Activated CD4-positive, CD25-positive, alpha-beta regulatory T cell treated with anti-CD3 and anti-CD28 coated beads, Interleukin-2, amount 50 U/mL, for 24 hours (primary cell): ENCODE measurements at regions not wholly inside any gene's neighbourhood (a gene's known extent, or its start where the extent isn't known, plus 50 kb on each side); places are given as distances from the start of the nearest gene placed in this dataset.

ENCODE experiments used
- ATAC-seq, 2 donors: fragments of 150-1000 bp; cut with Tn5 transposase; one replicate each; pipeline ENCODE4 v1.10.0; 2021; ENCODE audit warnings: mild to moderate bottlenecking in 1 of 2, moderate library complexity in 1 of 2

DNA sequence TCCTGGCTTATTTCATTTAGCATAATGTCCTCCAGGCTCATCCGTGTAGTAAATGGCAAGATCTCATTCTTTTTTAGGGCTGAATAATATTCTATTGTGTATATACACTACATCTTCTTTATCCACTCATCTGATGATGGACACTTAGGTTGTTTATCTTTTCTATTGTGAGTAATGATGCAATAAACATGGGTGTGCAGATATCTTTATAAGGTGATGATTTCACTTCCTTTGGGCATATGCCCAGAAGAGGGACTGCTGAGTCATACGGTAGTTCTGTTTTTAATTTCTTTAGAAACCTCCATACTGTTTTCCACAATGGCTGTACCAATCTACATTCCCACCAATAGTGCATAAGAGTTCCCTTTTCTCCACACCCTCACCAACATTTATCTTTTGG, 317.6 kb upstream of the CNKSR2 start:
- no peak for ATAC-seq

DNA sequence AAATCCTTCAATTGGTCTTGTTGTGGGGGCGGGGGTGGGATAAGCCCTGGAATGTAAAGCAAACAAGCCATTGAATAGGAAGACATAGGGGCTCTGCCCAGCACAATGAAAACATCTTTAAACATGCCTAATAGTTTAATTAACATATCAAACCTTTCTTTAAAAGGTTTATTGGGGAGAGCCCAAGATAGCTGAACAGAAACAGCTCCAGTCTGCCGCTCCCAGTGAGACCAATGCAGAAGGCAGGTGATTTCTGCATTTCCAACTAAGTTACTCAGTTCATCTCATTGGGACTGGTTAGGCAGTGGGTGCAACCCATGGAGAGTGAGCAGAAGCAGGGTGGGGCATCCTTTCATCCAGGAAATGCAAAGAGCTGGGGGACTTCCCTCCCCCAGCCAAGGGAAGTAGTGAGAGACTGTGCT, 327.2 kb upstream of the CNKSR2 start:
- ATAC-seq, result no peak

DNA sequence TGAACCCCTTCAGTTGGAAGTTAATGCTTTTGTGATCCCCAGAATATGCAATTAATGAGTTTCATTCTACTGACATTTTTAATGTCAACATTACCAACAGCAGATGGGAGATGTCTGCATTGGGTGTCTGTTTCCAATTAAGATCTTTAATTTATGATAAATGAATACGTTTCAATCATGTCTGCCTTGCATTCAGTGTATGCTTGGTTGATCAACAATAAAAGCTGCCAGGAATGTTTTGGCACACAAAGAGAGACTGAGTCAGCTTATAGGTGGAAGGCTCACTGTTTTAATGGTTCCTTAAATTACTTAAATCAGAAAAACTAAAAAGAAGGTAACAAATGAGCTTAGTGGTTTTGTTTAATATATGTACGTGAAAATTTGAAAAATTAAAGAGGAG, 359.9 kb upstream of the CNKSR2 start:
- ATAC-seq, result no peak

DNA sequence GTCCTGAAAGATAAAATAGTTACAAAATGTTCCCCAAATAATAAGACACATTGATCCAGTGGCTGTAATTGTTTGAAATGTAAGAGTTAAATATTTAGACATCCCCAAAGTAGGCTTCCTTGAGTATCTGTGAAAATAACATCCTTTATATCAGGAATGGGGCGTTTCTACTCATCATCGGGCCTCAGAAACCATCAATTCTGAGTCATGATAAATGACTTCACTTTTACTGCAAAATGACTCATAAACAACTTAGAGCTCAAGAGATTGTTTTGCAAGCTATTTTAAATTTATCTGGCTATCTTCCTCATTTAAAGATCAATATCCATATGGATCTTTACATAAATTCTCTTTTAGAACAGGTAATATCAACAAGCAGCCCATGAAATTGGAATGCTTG, 369.4 kb upstream of the CNKSR2 start:
- no peak for ATAC-seq

DNA sequence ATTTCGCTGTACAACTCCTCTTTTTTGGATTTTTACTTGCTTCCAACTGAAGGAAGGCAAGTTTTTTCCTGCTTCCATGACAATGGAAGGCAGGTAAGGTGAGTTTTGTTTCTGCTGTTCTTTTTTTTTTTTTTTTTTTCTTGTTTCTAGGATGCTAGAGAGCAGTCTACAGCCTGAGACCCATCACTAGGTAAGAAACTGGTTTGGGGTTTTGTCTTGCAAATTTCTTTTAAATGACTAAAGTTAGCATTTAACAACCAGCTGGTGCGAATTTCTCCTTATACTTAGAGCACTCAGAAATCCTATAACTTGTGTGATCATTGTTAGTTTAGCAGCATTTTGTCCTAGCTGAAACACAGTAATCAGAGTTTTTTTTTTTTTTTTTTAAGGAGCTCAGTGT, 378.4 kb upstream of the CNKSR2 start:
- ATAC-seq, result no peak

DNA sequence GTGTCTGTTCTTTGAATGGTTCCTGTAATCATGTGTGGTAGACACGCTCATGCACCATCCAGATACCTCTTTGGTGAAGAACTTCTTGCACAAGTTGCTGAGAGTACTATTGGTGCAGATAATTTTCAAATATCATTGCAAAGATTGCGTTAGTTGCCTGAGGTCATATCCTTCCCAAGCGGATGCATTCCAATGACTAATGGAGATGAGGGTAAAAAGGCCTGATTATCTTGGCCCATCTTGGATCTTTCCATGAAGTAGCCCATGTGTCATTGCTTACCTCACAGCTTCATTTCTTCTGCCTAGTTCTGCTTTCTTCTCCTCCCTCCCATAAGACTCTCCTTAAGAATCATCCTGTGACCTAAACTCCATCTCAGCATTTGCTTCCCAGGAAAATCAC, 384.9 kb upstream of the CNKSR2 start:
- ATAC-seq, result no peak

DNA sequence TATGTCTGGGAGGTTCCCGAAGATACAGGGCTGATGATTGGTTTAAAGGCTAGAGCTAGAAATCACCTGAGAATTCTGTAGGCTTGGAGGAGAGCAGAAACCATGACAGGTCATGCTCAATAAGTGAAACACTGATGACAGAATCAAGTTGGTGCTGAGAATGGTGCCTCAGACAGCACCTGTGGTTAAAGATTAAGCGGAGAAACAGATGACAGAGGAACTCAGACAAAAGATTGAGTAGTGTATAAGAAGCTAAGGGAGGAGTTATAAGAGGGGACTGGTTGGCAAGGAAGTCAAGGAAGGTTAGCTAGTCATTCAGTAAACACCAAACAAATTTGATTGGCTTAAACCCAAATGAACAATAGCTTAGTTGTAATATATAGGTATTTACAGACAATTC, 385.4 kb upstream of the CNKSR2 start:
- no peak for ATAC-seq

DNA sequence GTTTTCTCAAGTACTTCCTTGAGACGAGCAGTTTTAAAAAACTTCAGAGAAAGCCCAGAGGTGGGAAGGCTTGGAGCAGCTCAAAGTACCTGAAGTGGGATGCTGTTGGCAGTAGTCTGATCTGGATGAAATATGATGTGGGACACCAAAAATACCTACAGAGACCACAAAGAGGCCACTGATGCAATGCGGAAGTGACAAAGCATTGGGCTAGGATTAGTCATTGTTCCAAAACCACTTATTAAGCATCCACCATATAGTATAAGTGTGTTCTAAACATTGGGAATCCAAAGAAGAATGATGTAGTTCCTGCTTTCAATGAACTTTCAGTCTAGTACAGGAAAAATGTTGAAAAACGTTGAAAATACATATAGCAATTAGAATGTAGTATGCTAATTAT, 386.1 kb upstream of the CNKSR2 start:
- no peak for ATAC-seq

DNA sequence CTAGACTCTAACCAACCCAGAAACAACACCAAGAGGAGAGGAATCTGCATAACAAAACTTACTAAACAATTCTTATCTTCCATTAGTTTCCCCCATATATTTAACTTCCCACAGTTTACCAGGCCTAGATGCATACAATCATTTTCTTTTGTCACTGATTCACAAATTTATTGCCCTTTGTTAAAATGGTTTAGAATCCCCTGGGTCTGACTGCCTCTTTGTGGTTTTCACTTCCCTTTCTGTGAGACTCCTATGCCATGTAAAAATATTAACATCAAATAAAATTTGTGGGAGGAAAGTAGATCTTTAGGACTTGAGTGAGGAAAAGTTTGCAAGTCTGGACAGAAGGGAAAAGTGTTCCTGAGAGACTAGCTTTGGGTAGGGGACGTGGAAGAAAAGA, 393.8 kb upstream of the CNKSR2 start:
- ATAC-seq, result no peak

DNA sequence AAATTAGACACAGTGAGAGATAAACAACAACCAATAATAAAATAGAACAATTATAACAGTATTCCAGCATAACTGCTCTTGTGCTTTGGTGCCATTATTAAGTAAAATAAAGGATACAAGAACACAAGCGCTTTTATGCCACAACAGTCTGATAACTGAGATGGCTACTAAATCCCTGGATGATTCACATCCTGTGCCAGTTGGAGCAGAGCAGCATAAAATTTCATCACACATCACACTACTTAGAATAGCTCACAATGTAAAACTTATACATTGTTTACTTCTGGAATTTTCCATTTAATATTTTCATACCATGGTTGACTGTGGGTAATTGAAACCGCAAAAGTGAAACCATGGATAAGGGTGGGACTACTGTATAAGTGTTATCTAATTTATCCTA, 399.9 kb upstream of the CNKSR2 start:
- no peak for ATAC-seq

DNA sequence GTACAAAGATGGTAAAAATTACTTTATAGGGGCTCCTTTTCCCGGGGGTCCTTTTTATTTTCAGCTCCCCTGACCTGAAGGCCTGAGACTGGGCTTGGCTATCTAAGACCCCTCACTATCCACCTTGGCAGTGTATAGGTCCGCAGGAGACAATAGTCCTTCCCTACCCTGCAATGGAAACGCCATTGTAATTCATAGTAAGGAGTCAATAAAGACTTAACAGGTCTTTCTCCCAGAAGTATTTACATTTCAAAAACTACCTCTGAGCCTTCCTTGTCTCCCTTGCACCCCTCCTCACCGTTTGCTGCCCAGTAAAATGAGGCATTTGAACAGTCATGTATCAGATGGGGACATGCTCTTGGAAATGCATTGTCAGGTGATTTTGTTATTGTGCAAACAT, 401.2 kb upstream of the CNKSR2 start:
- no peak for ATAC-seq

DNA sequence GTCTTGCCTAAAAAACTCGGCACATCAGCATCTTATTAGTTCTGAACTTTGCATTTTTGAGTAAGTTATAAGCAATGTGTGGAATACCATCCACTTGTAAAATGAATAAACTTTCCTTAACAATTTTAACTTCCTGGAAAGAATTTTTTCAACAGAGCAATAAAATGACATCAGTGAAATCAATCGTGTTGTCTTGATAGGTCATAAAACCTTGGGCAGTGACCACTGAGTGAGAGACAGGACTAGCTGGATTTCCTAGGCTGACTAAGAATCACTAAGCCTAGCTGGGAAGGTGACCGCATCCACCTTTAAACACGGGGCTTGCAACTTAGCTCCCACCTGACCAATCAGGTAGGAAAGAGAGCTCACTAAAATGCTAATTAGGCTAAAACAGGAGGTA, 403.0 kb upstream of the CNKSR2 start:
- ATAC-seq, result no peak

DNA sequence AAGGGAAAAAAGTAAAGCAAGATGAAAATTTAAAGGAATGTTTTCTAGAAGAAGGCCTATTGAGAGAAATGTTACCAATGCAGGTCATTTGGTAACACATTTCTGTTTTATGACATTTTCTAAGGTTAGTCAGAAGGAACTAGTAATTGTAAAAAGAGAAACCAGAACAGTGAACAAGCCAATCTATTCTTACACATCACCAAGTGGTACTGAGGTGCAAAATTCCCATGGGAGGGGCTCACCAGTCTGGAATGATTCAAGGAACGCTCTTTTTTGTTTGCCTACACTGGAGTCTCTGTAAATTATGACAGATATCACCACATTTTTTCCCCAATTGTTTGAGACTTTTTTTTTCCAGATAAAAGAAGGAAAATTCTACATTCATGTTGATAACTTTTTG, 404.7 kb upstream of the CNKSR2 start:
- no peak for ATAC-seq

DNA sequence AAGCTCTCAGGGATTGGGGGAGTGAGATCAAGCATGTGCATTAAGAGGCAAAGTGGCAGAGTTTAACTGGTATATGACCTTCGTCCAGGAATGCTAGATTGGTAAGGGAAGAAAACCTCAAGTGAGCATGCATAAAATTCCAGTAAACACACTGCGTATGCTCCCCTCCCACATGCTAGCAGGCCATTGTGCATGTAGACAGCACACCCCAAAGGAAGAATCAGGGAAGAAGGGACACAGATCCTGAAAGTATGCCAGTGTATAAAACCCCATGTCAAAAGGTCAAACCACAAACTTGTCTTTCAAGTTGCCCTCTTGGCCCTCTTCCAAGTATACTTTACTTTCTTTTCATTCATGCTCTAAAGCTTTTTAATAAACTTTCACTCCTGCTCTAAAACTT, 405.2 kb upstream of the CNKSR2 start:
- ATAC-seq, result no peak

DNA sequence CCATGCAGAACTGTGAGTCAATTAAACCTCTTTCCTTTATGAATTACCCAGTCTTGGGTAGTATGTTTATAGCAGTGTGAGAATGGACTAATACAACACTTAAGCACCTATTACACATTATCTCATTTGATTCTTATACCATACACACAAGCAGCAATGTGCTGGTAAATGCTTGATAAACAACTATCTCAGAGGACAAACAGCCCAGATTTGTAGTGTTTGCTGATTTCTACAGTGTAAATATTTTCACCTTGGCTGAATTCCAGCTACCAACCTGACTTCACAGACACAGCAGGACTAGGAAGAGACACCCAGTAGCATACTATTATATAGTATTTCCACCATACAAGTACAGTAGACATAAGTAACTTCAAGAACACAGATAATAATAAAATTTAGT, 406.5 kb upstream of the CNKSR2 start:
- ATAC-seq, result no peak

DNA sequence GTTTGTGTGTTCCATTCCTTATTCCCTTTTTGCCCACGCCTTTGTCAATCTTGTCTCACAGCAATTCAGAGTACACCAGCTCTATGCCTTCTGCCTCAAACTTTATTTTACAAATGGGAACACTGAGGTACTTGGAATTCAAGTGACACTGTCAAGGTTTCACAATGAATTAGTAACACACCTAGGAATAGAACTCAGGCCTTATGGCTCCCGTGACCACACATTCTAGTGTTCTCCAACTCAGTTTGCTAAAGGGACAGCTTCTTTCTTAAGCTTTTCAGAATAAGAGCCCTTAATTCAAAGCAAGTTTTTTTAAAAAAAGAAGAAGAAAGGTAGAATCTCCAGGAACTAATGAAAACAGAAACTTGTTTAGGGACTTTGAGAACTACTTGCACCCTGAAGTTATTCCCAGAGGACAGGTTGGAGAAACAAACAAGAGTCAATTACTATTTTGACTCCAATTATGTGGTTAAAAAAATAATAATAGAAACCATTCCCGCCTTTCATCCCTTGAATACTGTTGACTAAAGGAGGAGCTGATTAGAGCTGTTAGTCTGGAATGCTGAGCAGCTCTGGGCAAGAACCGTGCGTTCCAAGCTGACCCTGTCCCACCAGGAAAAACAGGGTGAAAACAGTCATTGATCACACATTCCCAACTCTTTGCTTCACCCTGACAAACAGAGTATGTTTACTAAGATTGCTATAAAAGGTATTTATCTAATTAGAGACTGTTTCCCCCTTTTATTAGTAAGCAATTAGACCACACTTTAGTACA, 408.8 kb upstream of the CNKSR2 start:
- ATAC-seq, result no peak

DNA sequence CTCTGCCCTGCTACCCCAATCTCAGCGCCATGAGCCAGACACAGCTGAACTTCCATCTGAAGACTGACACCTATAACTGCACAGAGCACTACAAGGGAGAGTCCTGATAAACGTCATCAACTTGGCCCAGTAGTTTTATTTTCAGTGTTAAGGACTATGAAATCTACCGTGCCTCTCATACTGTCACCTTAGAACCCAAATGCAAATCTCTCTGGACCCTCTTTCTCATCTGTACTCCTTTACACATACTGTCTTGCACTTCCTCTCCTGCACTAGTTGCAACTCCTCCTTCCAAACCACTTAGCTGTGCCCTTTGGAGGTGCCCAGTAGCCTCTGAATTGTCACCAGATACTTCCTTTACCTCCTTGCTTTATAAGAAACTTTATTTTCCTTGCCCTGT, 420.2 kb upstream of the CNKSR2 start:
- ATAC-seq, result no peak

DNA sequence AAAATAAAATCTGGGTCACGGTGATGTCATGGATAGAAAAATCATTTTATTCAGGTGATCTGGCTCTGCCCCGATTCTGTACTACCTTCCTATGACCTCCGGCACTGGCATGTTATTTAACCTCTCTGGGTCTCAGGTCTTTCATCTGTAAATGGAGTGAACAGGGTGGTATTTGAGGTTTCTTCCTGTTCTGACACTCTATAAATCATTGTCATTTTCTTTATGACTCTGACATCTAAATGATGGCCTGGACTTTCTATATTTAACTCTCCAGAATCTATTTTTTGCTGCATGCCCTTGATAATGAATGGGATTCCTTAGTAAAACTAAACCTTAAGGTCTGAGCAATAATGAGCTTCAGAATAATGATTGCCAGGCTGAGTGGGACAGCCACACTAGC, 422.0 kb upstream of the CNKSR2 start:
- no peak for ATAC-seq

DNA sequence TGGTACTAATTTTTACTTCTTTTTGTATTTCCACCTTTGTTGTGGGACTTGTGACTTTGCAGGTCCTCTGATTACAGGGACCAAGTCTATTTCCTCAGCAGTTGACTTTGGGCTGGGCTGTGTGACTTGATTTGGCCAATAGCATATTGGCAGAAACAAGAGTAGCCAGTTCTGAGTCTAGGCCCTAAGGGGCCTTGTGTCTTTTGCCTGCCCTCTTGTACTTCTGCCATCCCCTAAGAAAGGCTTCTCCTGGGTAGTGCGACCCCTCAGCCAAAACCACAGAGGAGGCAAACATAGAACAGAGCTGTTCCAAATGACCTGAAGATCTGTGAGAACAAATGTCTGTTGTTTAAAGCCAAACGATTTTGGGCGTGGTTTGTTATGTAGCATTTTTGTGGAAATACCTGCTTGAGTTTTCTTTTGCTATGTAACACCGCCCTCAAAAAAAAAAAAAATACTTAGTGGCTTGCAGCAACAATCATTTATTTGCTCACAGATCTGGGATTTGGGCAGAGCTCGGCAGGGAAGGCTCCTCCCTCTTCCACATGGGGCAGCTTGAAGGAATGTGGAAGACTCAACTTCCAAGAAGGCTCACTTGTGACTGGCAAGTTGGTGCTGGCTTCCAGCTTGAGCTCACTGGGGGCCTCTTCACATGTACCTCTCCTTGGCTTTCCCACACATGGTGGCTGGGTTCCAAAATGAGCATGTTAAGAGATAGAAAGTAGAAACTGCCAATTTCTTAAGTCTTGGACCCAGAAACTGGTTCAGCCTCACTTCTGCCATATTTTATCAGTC, 423.0 kb upstream of the CNKSR2 start:
- no peak for ATAC-seq

DNA sequence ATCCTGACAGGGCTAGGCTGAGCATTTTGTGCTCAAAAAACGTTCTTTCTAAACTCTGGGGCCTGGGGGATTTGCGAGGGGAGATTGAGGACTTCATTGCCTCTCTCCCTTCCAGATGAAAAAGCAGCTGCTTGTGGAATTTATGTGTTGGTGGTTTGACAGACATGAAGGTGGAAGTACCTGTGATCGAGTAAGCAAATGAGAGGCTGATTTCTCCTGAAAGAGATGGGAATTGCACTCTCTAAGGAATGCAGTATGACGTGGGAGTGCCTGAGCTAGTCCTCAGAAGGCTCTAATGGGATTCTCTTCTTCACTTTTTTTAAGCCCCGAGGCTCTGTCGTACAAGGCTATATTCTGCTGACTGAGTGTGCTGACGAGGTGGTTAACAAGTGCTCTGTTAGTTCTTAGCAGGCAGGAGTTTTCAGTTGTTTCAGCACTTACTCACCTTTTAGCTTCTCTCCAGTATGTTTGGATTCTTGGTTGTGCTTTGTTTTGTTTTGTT, 426.8 kb upstream of the CNKSR2 start:
- no peak for ATAC-seq

DNA sequence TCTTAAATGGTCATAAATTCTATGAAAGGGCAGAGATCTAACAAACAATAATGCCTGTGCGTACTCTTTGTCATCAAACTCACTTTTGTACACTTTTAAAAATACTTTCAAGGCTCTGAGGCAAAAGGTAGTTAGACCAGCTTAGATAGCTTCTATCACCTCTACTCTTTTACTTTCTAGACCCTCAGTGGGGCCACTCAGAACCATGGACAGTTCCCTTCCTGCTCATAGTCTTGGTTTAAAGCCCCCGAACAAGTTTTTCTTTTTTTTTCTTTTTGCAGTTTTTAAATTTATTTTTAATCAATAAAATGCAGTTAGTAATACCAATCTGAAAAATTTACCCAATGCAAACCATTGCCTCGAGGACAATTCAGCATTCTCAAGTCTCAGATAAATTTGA, 460.5 kb upstream of the CNKSR2 start:
- no peak for ATAC-seq

DNA sequence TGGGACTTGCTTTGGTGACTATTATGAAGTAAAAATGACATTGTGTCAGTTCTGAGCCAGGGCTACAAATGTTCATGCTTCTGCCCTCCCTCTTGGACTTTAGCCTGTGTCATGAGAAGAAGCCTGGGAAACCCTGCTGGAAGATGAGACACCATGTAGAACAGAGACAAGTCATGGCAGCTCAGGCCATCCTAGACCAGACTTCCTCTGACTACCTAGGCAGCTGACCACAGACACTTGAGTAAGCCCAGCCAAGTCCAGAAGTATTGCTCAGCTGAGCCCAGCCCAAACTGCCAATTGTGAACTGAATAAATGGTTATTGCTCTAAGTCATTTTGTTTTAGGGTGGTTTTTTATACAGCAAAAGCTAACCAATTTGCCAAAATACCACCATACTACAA, 467.6 kb upstream of the CNKSR2 start:
- no peak for ATAC-seq

DNA sequence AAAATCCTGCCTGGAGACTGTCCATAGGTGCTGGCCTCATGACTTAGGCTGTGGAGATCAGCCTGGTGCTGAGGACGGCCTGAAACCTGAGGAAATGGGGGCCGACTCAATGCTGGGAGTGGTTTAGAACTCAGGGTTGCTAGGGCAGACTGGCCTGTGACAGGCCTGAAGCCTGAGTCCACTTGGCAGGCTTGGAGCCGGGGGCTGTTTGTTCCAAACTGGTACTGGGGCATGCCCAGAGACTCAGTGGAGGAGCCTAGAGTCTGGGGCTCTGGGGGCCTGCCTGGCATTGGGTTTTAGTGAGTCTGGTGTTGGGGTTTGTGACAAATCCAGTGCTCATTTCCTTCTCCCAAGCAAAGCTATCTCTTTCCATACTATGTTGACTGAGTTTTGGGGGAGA, 489.7 kb upstream of the CNKSR2 start:
- no peak for ATAC-seq

DNA sequence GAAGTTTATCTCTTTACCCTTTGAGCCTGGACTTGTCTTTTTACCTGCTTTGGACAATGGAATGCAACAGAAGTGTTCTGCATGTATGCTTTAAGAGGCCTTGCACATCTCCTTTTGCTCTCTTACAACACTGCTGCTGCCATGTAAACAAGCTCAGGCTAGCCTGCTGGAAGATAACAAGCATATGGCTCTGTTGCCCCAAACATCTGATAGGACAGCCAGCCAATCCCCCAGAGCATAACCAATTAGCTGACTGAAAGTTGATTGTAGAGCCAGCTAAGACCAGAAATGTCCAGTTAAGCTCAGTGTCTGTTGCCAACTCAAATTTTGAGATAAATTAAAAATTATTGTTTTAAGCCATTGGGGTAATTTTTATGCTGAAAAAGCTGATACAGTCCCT, 510.6 kb upstream of the CNKSR2 start:
- ATAC-seq, result no peak
